HS-5 (cell line): ENCODE measurements at regions not wholly inside any gene's neighbourhood (a gene's known extent, or its start where the extent isn't known, plus 50 kb on each side); places are given as distances from the start of the nearest gene placed in this dataset.

Source experiments
- DNase-seq: peaks from one replicate; pipeline ENCODE4 v3.0.0-alpha.2; 2012; ENCODE audit warnings: low read depth

- no peak for DNase-seq
These were observed 284.7 kb upstream of the ROPN1 start for GRCh38 chr3:124276539-124277143.

GRCh38 chr3:124277144-124277890 is 285.4 kb upstream of the ROPN1 start:
- no peak for DNase-seq

- DNase-seq, result no peak
These were observed 289.8 kb upstream of the ROPN1 start for GRCh38 chr3:124281453-124282316.

GRCh38 chr3:124282751-124283651 is 291.1 kb upstream of the ROPN1 start:
- no peak for DNase-seq

GRCh38 chr3:124283652-124284023 is 291.7 kb upstream of the ROPN1 start:
- DNase-seq, result no peak

- DNase-seq, result no peak
These were observed 297.1 kb upstream of the ROPN1 start for GRCh38 chr3:124288996-124289395.

- DNase-seq, result no peak
These were observed 299.1 kb upstream of the ROPN1 start for GRCh38 chr3:124291008-124291407.

GRCh38 chr3:124292329-124292728 is 300.4 kb upstream of the ROPN1 start:
- no peak for DNase-seq

GRCh38 chr3:124293584-124293983 is 301.7 kb upstream of the ROPN1 start:
- no peak for DNase-seq

GRCh38 chr3:124295362-124295761 is 303.4 kb upstream of the ROPN1 start:
- DNase-seq, result no peak

GRCh38 chr3:124296406-124296805 is 304.5 kb upstream of the ROPN1 start:
- DNase-seq, result no peak

- no peak for DNase-seq
These were observed 305.4 kb upstream of the ROPN1 start for GRCh38 chr3:124297062-124297980.

GRCh38 chr3:124298301-124298700 is 306.4 kb upstream of the ROPN1 start:
- DNase-seq, result no peak

- no peak for DNase-seq
These were observed 307.0 kb upstream of the ROPN1 start for GRCh38 chr3:124298951-124299350.

- DNase-seq, result no peak
These were observed 307.9 kb upstream of the ROPN1 start for GRCh38 chr3:124299831-124300230.

GRCh38 chr3:124300416-124300815 is 308.5 kb upstream of the ROPN1 start:
- no peak for DNase-seq

GRCh38 chr3:124303305-124303910 is 311.5 kb upstream of the ROPN1 start:
- DNase-seq, result no peak

- no peak for DNase-seq
These were observed 314.7 kb upstream of the ROPN1 start for GRCh38 chr3:124306665-124307064.

GRCh38 chr3:124313621-124314020 is 321.7 kb upstream of the ROPN1 start:
- no peak for DNase-seq
